Keratinocyte (primary cell): ENCODE measurements at regions not wholly inside any gene's neighbourhood (a gene's known extent, or its start where the extent isn't known, plus 50 kb on each side); places are given as distances from the start of the nearest gene placed in this dataset.

ENCODE experiments used
- CTCF ChIP-seq, 3 experiments: IDR thresholded peaks in 1 of 3; conservative IDR thresholded peaks in 1 of 3; optimal IDR thresholded peaks in 1 of 3; 2 replicates in 2 of 3; 3 replicates in 1 of 3; pipeline versions ENCODE3 to v1.5.1; 2011; ENCODE audit warnings: low read length in 3 of 3, mild to moderate bottlenecking in 3 of 3, moderate library complexity in 2 of 3, control low read depth in 1 of 3, inconsistent platforms in 1 of 3; ENCODE audit not compliant: insufficient read depth in 2 of 3; ENCODE audit errors: extremely low read depth in 1 of 3
- EZH2 ChIP-seq: IDR thresholded peaks from one replicate; pipeline ENCODE4 v1.6.1; 2012; ENCODE audit warnings: inconsistent platforms, mild to moderate bottlenecking, low read length, moderate library complexity

DNA sequence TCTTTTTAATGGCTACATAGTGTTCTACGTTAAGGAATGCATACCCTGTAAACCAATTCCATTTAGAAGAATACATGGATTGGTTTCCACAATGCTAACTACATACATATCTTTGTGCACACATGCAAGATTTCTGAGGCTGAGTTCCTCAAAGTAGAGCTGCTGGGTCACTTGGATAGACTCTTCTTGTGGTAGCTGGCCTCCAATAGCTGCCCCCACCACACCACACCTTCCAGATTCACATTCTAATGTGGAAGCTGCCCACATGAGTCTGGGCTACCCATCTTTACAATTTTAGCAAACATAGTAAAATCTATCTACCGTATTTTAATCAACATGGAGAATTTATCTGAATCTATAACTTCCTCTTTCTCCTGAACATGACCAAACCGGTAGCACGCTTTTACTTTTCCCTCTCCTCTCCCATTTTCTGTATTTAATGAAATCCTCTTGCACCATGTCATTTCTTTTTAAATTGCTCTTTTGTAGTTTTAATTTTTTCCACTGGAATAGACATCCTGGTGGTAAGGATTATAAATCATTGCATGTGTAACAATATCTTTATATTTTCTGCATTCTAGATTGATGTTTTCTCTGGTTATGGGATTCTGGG is 74.7 kb upstream of the CITED2 start:
- TF ChIP-seq CTCF (optimal IDR thresholded peaks at IDR 0.05 in 1 of 3, IDR thresholded peaks at IDR 0.05 in 1 of 3, conservative IDR thresholded peaks at IDR 0.05 in 1 of 3; ENCODE audit: extremely low read depth in 1 of 3, insufficient read depth in 2 of 3, low read length in 3 of 3) (no peak), EZH2 (no peak)
